ENCODE measurements at regions not wholly inside any gene's neighbourhood (a gene's known extent, or its start where the extent isn't known, plus 50 kb on each side); places are given as distances from the start of the nearest gene placed in this dataset.

DNA sequence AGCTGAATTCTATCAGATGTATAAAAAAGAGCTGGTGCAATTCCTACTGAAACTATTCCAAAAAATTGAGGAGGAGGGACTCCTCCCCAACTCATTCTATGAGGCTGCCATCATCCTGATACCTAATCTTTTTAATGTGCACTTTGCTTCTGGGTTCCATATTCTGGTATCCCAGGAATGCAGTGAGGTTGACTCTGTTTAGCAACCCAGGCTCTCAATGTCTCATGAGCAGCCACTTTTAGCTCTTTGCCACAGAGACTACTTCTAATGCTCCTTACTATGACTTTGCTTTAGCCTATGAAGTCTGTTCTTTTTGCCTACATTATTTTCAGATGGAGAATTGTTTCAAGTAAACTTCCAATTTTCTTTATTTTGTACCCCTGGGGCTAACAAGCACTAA, 185.5 kb upstream of the NRSN1 start:
- ChIA-PET POLR2A (no interaction called here), CTCF (no interaction called here)
- Mint-ChIP-seq H3K27me3 (no peaks in the 10 kb centered on the region), H3K27ac (no peak overlapping the region), H3K36me3 (ENCODE audit: low read depth) (no peaks in the 10 kb centered on the region), H3K4me1 (no peaks in the 10 kb centered on the region), H3K4me3 (no peak overlapping the region), H3K9me3 (peaks cover 2% of the 10 kb centered on the region)
- DNase-seq, result no peak
- TF ChIP-seq, protein P1, sequence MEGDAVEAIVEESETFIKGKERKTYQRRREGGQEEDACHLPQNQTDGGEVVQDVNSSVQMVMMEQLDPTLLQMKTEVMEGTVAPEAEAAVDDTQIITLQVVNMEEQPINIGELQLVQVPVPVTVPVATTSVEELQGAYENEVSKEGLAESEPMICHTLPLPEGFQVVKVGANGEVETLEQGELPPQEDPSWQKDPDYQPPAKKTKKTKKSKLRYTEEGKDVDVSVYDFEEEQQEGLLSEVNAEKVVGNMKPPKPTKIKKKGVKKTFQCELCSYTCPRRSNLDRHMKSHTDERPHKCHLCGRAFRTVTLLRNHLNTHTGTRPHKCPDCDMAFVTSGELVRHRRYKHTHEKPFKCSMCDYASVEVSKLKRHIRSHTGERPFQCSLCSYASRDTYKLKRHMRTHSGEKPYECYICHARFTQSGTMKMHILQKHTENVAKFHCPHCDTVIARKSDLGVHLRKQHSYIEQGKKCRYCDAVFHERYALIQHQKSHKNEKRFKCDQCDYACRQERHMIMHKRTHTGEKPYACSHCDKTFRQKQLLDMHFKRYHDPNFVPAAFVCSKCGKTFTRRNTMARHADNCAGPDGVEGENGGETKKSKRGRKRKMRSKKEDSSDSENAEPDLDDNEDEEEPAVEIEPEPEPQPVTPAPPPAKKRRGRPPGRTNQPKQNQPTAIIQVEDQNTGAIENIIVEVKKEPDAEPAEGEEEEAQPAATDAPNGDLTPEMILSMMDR (IDR thresholded peaks at IDR 0.05), result no peak
- no peak for ATAC-seq (ENCODE audit: low read depth)
- intact Hi-C loops (cut with micrococcal nuclease), result no loop called here

DNA sequence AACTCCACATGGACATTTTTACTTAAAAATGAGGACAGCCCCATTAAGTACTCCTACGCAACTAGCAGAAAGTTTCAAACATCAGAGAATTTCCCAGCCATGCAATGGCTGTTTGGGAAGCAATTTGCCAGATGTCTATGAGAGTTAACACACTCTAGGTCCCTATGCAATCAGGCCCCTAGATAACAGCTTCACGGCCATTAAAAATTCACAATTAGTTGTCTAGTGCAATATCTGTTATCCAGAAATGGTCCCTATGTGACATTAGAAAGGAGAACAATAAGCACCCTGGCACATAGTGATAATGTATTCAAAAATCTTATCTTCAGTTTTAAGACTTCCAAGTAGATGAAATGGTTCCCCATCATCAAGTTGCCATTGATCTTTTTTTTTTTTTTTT, 174.3 kb upstream of the NRSN1 start:
- DNase-seq, result no peak
- TF ChIP-seq, protein P1 (IDR thresholded peaks at IDR 0.05), result no peak
- no peak overlapping the region for H3K27ac Mint-ChIP-seq
- H3K36me3 Mint-ChIP-seq (ENCODE audit: low read depth), result no peaks in the 10 kb centered on the region
- no peaks in the 10 kb centered on the region for H3K27me3 Mint-ChIP-seq
- H3K4me1 Mint-ChIP-seq, result no peaks in the 10 kb centered on the region
- POLR2A ChIA-PET, result no interaction called here
- intact Hi-C loops (cut with micrococcal nuclease), result no loop called here
- no peaks in the 10 kb centered on the region for H3K9me3 Mint-ChIP-seq
- CTCF ChIA-PET, result no interaction called here
- ATAC-seq (ENCODE audit: low read depth), result no peak
- no peak overlapping the region for H3K4me3 Mint-ChIP-seq

DNA sequence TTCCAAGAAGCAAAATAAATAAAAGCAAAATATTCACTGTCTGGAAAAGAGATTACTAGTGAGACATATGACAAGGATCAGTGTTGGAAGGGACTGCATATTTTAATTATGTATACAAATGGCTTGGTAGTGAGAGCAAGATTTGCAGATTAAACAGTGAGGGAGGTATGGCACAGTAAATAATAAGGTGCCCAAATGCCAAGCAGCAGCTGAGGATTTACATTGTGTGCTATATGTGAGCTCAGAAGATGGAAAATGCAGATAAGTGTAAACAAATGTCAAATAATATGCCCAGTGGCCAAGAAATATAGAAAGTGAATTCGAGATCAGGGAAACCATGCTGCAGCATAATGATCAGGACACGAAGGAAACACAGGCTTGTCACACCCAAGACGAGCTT, 173.8 kb upstream of the NRSN1 start:
- ChIA-PET POLR2A (no interaction called here), CTCF (no interaction called here)
- Mint-ChIP-seq H3K9me3 (no peaks in the 10 kb centered on the region), H3K4me1 (no peaks in the 10 kb centered on the region), H3K27me3 (no peaks in the 10 kb centered on the region), H3K27ac (no peak overlapping the region), H3K36me3 (ENCODE audit: low read depth) (no peaks in the 10 kb centered on the region), H3K4me3 (no peak overlapping the region)
- intact Hi-C loops (cut with micrococcal nuclease), result no loop called here
- ATAC-seq (ENCODE audit: low read depth), result no peak
- TF ChIP-seq, protein P1 (IDR thresholded peaks at IDR 0.05), result no peak
- DNase-seq, result no peak

DNA sequence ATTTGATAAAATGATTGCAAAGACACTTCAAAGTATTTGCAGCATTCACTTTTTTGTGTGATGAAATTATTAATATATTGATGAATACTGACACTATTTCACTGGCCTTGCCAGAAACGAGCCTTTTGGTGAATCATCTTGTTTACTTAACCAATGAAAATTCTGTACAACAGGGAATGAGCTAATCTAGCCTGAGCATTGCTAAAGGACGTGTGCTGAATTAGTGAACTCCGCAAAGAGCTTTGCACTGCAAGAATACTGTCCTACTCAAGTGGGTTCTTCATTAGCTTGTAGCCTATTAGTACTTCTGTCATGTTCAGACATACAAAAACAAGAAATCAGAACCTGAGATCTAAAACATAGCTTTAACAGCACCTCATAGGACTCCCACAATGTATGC, 172.0 kb upstream of the NRSN1 start:
- ChIA-PET POLR2A (no interaction called here), CTCF (no interaction called here)
- intact Hi-C loops (cut with micrococcal nuclease), result no loop called here
- no peaks in the 10 kb centered on the region for H3K4me1 Mint-ChIP-seq
- TF ChIP-seq, protein P1 (IDR thresholded peaks at IDR 0.05), result no peak
- H3K27me3 Mint-ChIP-seq, result no peaks in the 10 kb centered on the region
- no peaks in the 10 kb centered on the region for H3K9me3 Mint-ChIP-seq
- no peaks in the 10 kb centered on the region for H3K36me3 Mint-ChIP-seq (ENCODE audit: low read depth)
- H3K4me3 Mint-ChIP-seq, result no peak overlapping the region
- no peak overlapping the region for H3K27ac Mint-ChIP-seq
- no peak for DNase-seq
- no peak for ATAC-seq (ENCODE audit: low read depth)

- Mint-ChIP-seq H3K36me3 (ENCODE audit: low read depth) (no peaks in the 10 kb centered on the region), H3K27me3 (no peaks in the 10 kb centered on the region), H3K9me3 (no peaks in the 10 kb centered on the region), H3K4me3 (no peak overlapping the region), H3K27ac (no peak overlapping the region), H3K4me1 (no peaks in the 10 kb centered on the region)
- ATAC-seq (ENCODE audit: low read depth) (no peak), DNase-seq (no peak)
- TF ChIP-seq, protein P1 (IDR thresholded peaks at IDR 0.05), result no peak
- intact Hi-C loops (cut with micrococcal nuclease), result no loop called here
- ChIA-PET POLR2A (no interaction called here), CTCF (no interaction called here)
Observed at GRCh38 chr6:23957017-23957416, 169.0 kb upstream of the NRSN1 start.
